HEK293 (cell line): ENCODE measurements at regions not wholly inside any gene's neighbourhood (a gene's known extent, or its start where the extent isn't known, plus 50 kb on each side); places are given as distances from the start of the nearest gene placed in this dataset.

Source experiments
- CTCF ChIA-PET: fragments of 350-600 bp; formaldehyde crosslinking; extraction: SDS; loops from one replicate; lab custom pipeline; 2021; ENCODE audit warnings: antibody characterized with exemption; lab: Yijun Ruan, JAX
- POLR2A ChIA-PET: fragments of 300-600 bp; formaldehyde crosslinking; extraction: SDS; loops from one replicate; lab custom pipeline; 2020; ENCODE audit warnings: antibody characterized with exemption, inconsistent platforms; lab: Yijun Ruan, JAX
- H3K27ac ChIP-seq: fragments of 200-500 bp; sonication (Bioruptor generic); 2 replicates; pipeline ENCODE4 v1.5.1; 2014; ENCODE audit warnings: low read depth, low read length, control low read depth, inconsistent platforms; ENCODE audit errors: extremely low read depth
- H3K36me3 ChIP-seq, 2 experiments: fragments of 200-500 bp in 1 of 2; sonication (Bioruptor generic) in 1 of 2; 1 replicate in 1 of 2; 2 replicates in 1 of 2; pipeline ENCODE4 v1.5.1; 2014 to 2017; ENCODE audit warnings: inconsistent platforms in 2 of 2, low read length in 2 of 2; ENCODE audit not compliant: control insufficient read depth in 2 of 2, insufficient read depth in 1 of 2
- H3K4me1 ChIP-seq: fragments of 200-500 bp; sonication (Bioruptor generic); 2 replicates; pipeline ENCODE4 v1.5.1; 2014; ENCODE audit warnings: mild to moderate bottlenecking, low read length, inconsistent platforms; ENCODE audit not compliant: control insufficient read depth, insufficient read depth
- H3K4me3 ChIP-seq: 2 replicates; pipeline ENCODE4 v1.5.1; 2011; ENCODE audit warnings: low read depth, mild to moderate bottlenecking, control low read depth, low read length, moderate library complexity
- H3K9me3 ChIP-seq: fragments of 200-500 bp; sonication (Bioruptor generic); 2 replicates; pipeline ENCODE4 v1.5.1; 2014; ENCODE audit warnings: low read depth, low read length, inconsistent platforms; ENCODE audit not compliant: control insufficient read depth, insufficient read depth
- GLIS1 ChIP-seq: fragments of 450-650 bp; formaldehyde crosslinking; IDR thresholded peaks from 2 replicates; pipeline ENCODE4 v1.5.1; 2016; ENCODE audit warnings: missing biosample characterization, missing genetic modification characterization
- ZNF146 ChIP-seq: fragments of 450-650 bp; formaldehyde crosslinking; IDR thresholded peaks from 2 replicates; pipeline ENCODE4 v1.5.1; 2016; ENCODE audit warnings: missing biosample characterization, missing genetic modification characterization
- ZNF16 ChIP-seq: fragments of 450-650 bp; formaldehyde crosslinking; IDR thresholded peaks from 2 replicates; pipeline ENCODE4 v1.5.1; 2016; ENCODE audit warnings: low read depth, missing biosample characterization, missing genetic modification characterization
- ZNF280D ChIP-seq: fragments of 450-650 bp; formaldehyde crosslinking; IDR thresholded peaks from 2 replicates; pipeline ENCODE4 v1.5.1; 2016; ENCODE audit warnings: missing biosample characterization, missing genetic modification characterization
- ZNF341 ChIP-seq: fragments of 450-650 bp; formaldehyde crosslinking; IDR thresholded peaks from 2 replicates; pipeline ENCODE4; 2016; ENCODE audit warnings: low read depth, missing biosample characterization, missing genetic modification characterization
- ZNF529 ChIP-seq: fragments of 450-650 bp; formaldehyde crosslinking; IDR thresholded peaks from 2 replicates; pipeline ENCODE4 v1.5.1; 2017; ENCODE audit warnings: missing genetic modification characterization, missing biosample characterization; ENCODE audit not compliant: insufficient replicate concordance
- ZNF561 ChIP-seq: fragments of 450-650 bp; IDR thresholded peaks from 2 replicates; pipeline ENCODE4 v1.5.1; 2018; ENCODE audit warnings: missing biosample characterization, missing genetic modification characterization, borderline replicate concordance
- ZNF596 ChIP-seq: fragments of 450-650 bp; IDR thresholded peaks from 2 replicates; pipeline ENCODE4 v1.5.0; 2018; ENCODE audit warnings: missing biosample characterization, mild to moderate bottlenecking, missing genetic modification characterization, moderate library complexity
- ZNF621 ChIP-seq: fragments of 450-650 bp; formaldehyde crosslinking; IDR thresholded peaks from 2 replicates; pipeline ENCODE4 v1.5.1; 2017; ENCODE audit warnings: missing biosample characterization, missing genetic modification characterization
- TF ChIP-seq, protein P1 (sequence below): fragments of 450-650 bp; formaldehyde crosslinking; IDR thresholded peaks from 2 replicates; pipeline ENCODE4 v1.5.1; 2016; ENCODE audit warnings: missing biosample characterization, missing genetic modification characterization, borderline replicate concordance

- TF ChIP-seq ZNF596 (tag by site-specific recombination) (peak; percentile 39; the same call in 1 of the 2 replicates), ZNF16 (tag by site-specific recombination) (no peak)
- no peaks in the 10 kb centered on the region for H3K36me3 ChIP-seq
- H3K9me3 ChIP-seq, result no peaks in the 10 kb centered on the region
- H3K4me1 ChIP-seq, result no peaks in the 10 kb centered on the region
- no peak overlapping the region for H3K4me3 ChIP-seq
- CTCF ChIA-PET, result no interaction called here
- H3K27ac ChIP-seq, result no peak overlapping the region
- POLR2A ChIA-PET, result no interaction called here
Observed at GRCh38 chr16:49011901-49012300, 269.7 kb downstream of the CBLN1 start.

GRCh38 chr16:49010879-49011278, 270.8 kb downstream of the CBLN1 start:
- H3K9me3 ChIP-seq, result no peaks in the 10 kb centered on the region
- no peaks in the 10 kb centered on the region for H3K4me1 ChIP-seq
- CTCF ChIA-PET, result interaction anchor here (0.6 to 0.7 kb wide), 2 partner anchors 18 to 395 kb away, joined by 3 read pairs; no protein-coding TSS in a partner anchor
- no peak overlapping the region for H3K4me3 ChIP-seq
- TF ChIP-seq ZNF280D (tag by site-specific recombination), result no peak
- no peak for TF ChIP-seq ZNF341 (tag by site-specific recombination)
- no peak for TF ChIP-seq ZNF529 (tag by site-specific recombination)
- TF ChIP-seq, protein P1, sequence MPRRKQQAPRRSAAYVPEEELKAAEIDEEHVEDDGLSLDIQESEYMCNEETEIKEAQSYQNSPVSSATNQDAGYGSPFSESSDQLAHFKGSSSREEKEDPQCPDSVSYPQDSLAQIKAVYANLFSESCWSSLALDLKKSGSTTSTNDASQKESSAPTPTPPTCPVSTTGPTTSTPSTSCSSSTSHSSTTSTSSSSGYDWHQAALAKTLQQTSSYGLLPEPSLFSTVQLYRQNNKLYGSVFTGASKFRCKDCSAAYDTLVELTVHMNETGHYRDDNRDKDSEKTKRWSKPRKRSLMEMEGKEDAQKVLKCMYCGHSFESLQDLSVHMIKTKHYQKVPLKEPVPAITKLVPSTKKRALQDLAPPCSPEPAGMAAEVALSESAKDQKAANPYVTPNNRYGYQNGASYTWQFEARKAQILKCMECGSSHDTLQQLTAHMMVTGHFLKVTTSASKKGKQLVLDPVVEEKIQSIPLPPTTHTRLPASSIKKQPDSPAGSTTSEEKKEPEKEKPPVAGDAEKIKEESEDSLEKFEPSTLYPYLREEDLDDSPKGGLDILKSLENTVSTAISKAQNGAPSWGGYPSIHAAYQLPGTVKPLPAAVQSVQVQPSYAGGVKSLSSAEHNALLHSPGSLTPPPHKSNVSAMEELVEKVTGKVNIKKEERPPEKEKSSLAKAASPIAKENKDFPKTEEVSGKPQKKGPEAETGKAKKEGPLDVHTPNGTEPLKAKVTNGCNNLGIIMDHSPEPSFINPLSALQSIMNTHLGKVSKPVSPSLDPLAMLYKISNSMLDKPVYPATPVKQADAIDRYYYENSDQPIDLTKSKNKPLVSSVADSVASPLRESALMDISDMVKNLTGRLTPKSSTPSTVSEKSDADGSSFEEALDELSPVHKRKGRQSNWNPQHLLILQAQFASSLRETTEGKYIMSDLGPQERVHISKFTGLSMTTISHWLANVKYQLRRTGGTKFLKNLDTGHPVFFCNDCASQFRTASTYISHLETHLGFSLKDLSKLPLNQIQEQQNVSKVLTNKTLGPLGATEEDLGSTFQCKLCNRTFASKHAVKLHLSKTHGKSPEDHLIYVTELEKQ (tag by site-specific recombination), result no peak
- H3K36me3 ChIP-seq, result no peaks in the 10 kb centered on the region
- POLR2A ChIA-PET, result no interaction called here
- no peak overlapping the region for H3K27ac ChIP-seq

- ChIA-PET POLR2A (no interaction called here), CTCF (interaction anchor here (0.7 kb wide), 1 partner anchor 18 kb away, joined by 3 read pairs; no protein-coding TSS in a partner anchor)
- no peaks in the 10 kb centered on the region for H3K4me1 ChIP-seq
- no peaks in the 10 kb centered on the region for H3K36me3 ChIP-seq
- peak; percentile 30; the same call in 1 of the 2 replicates for TF ChIP-seq GLIS1 (tag by site-specific recombination)
- TF ChIP-seq ZNF146 (tag by site-specific recombination), result no peak
- no peaks in the 10 kb centered on the region for H3K9me3 ChIP-seq
- no peak overlapping the region for H3K4me3 ChIP-seq
- H3K27ac ChIP-seq, result no peak overlapping the region
Observed at GRCh38 chr16:49010396-49010795, 271.2 kb downstream of the CBLN1 start.

DNA sequence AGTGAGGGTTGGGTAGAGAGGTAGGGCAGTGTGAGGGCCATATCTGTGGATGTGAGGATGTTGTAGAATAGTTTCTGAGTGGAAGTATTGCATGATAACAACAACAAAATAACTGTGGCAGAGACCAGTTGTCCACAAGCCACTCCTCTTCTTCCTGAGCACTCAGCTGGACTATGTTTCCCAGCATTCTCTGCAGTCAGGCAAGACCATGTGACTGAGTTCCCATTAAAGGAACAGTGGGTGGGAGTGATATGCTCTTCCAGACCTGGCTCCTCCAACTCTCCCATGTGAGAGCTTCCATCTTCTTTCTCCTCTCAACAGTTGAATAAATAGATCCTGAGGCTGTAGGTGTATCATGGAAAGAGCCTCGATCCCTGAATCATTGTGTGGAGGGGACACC, 272.4 kb downstream of the CBLN1 start:
- ChIA-PET CTCF (no interaction called here), POLR2A (no interaction called here)
- H3K27ac ChIP-seq, result no peak overlapping the region
- H3K9me3 ChIP-seq, result no peaks in the 10 kb centered on the region
- H3K4me1 ChIP-seq, result no peaks in the 10 kb centered on the region
- TF ChIP-seq ZNF561 (tag by site-specific recombination), result no peak
- TF ChIP-seq ZNF621 (tag by site-specific recombination), result no peak
- no peaks in the 10 kb centered on the region for H3K36me3 ChIP-seq
- H3K4me3 ChIP-seq, result no peak overlapping the region
